KOPT-K1 (cell line): ENCODE measurements at regions not wholly inside any gene's neighbourhood (a gene's known extent, or its start where the extent isn't known, plus 50 kb on each side); places are given as distances from the start of the nearest gene placed in this dataset.

Experiments
- H3K27ac ChIP-seq: fragments of 200-600 bp; sonication (generic); 2 replicates; pipeline ENCODE4 v1.5.1; 2016; ENCODE audit warnings: antibody characterized with exemption, mild to moderate bottlenecking, low read depth, low read length; ENCODE audit not compliant: poor library complexity, severe bottlenecking
- H3K36me3 ChIP-seq: fragments of 200-600 bp; sonication (generic); 2 replicates; pipeline ENCODE4 v1.5.1; 2017; ENCODE audit warnings: antibody characterized with exemption, mild to moderate bottlenecking, low read length, moderate library complexity; ENCODE audit not compliant: insufficient read depth
- H3K9me3 ChIP-seq: fragments of 200-600 bp; sonication (generic); 2 replicates; pipeline ENCODE4 v1.5.1; 2017; ENCODE audit warnings: antibody characterized with exemption, low read length, mild to moderate bottlenecking; ENCODE audit not compliant: insufficient read depth, poor library complexity, severe bottlenecking

GRCh38 chr1:191609305-191609704, 549.0 kb upstream of the RGS18 start:
- no peaks in the 10 kb centered on the region for H3K9me3 ChIP-seq
- no peaks in the 10 kb centered on the region for H3K36me3 ChIP-seq
- no peak overlapping the region for H3K27ac ChIP-seq

DNA sequence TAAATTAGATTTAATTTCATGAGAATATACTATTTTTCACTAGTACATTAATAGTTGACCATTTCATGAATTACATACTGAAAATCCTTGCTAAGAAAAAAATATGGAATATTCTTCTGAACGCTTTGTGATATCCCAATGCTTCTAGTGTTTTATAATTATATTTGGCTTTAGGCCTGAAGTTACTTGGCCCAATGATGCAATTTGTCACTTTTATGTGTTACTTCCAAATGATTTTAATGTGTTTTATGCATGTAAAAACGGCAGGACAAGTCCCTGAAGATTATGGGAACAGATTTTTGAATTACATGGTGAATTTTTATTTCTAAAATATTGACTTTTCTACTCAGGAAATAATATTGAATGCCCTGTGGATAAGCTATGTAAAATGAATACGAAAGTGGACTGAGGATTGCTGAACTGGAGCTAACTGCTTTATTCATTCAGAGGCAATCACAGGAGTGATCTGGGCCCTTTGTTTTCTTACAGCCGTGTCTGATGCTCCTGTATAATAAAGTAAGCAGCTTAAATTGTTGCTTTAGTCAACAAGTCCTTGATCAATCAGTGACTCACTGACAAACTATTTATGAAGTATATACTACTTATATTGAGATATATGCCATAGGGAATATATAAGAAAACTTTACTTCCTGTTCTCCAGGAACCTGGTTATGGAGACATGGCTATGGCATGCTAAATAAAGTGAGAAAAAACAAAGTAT, 543.0 kb upstream of the RGS18 start:
- Histone ChIP-seq H3K36me3 (no peaks in the 10 kb centered on the region), H3K9me3 (no peaks in the 10 kb centered on the region), H3K27ac (no peak overlapping the region)

DNA sequence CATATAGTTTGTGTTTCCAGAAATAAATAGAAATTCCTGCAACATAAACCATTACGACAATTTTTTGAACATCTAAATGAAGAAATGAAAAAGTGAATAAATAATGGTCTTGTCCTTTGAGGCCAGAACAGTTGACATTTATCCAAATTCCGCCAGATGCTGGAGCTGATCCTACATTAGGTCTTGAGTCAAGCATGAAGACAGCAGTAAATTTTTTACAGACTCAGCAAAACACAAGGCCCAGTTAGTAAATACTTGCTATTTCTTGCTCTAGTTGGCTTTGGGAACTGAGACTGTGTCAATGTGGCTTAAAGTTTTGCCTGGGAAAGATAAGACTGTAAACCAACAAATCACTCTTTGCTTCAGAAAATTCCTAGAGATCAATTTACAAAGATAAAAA, 540.1 kb upstream of the RGS18 start:
- no peaks in the 10 kb centered on the region for H3K9me3 ChIP-seq
- H3K36me3 ChIP-seq: no peaks in the 10 kb centered on the region
- H3K27ac ChIP-seq: no peak overlapping the region

DNA sequence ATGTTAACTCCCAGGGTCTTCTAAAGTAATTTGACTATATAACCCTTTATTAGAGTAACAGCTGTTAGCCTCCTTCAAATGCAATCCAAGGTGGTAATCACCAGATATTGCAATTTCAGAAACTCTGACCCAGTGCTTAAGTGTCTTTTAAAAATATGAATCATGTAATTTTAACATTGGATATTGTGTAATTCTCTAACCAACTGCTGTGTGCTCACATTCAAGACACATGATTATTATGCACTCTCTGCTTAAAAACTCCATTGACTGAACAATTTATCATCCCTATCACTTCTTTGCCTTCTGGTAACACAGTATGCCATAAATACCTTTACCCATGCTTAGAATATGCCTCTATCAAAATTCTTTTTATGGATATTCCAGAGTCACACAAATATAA, 537.4 kb upstream of the RGS18 start:
- H3K36me3 ChIP-seq: no peaks in the 10 kb centered on the region
- no peak overlapping the region for H3K27ac ChIP-seq
- H3K9me3 ChIP-seq: no peaks in the 10 kb centered on the region

DNA sequence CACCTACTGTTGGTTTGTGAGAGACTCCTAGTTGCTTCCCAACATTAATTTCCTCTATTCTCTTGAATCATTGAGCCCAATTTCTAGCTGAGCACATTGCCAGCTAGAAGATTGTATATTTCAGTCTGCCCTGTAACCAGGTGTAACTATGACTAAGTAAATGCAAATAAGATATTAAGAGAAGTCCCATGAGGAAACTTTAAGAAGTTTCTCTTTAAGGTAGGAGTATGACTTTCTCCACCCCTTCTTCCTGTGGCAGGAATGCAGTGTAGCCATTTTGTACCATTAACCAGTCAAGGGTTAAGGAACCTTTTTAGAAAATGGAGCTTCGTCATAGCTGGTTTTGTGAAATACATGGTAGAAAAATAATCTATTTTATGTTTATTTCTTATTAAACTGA, 534.2 kb upstream of the RGS18 start:
- Histone ChIP-seq H3K27ac (no peak overlapping the region), H3K36me3 (no peaks in the 10 kb centered on the region), H3K9me3 (no peaks in the 10 kb centered on the region)

GRCh38 chr1:191629836-191630235, 528.4 kb upstream of the RGS18 start:
- Histone ChIP-seq H3K27ac (no peak overlapping the region), H3K36me3 (no peaks in the 10 kb centered on the region), H3K9me3 (no peaks in the 10 kb centered on the region)

DNA sequence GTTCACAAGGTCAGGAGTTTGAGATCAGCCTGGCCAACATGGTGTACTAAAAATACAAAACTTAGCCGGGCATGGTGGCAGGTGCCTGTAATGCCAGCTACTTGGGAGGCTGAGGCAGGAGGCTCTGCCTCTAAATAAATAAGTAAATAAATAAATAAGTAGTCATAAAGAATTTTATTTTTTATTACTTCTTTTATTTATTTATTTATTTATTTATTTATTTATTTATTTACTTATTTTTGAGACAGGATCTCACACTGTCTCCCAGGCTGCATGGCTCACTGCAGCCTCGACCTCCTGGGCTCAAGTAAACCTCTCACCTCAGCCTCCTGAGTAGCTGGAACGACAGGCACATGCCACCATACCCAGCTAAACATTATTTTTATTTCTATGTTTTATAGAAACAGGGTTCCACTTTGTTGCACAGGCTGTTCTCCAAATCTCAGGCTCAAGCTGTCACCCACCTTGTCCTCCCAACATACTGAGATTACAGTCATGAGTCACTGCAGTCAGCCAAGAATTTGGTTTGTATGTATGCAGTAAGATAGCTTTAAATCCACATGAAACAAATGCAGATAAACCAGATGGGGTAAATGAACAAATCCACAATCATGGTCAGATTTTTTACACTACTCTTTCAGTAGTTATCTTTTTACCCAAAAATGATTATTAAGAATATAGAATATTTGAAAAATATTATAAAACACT, 523.3 kb upstream of the RGS18 start:
- Histone ChIP-seq H3K36me3 (no peaks in the 10 kb centered on the region), H3K27ac (no peak overlapping the region), H3K9me3 (no peaks in the 10 kb centered on the region)

GRCh38 chr1:191636345-191636744, 521.9 kb upstream of the RGS18 start:
- Histone ChIP-seq H3K36me3 (no peaks in the 10 kb centered on the region), H3K9me3 (no peaks in the 10 kb centered on the region), H3K27ac (no peak overlapping the region)

- Histone ChIP-seq H3K36me3 (no peaks in the 10 kb centered on the region), H3K27ac (no peak overlapping the region), H3K9me3 (no peaks in the 10 kb centered on the region)
Observed at GRCh38 chr1:191641420-191642260, 516.6 kb upstream of the RGS18 start.

DNA sequence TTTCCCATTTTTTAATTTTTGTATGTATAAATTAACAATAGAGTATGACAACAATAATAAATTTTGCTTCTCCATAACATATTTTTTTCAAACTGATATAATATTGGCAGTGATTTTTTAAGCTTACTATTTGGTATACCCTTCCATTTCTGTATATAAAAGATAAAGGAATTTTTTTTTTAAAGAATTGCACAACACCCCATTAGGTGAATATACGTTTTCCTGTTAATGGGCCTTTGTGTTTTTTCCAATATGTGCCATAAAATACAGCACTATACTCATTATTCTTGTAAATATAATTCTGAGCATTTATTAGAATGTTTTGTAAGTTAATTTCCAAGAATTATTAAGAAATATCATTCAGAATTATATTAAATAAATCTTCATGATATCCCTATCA, 515.2 kb upstream of the RGS18 start:
- H3K9me3 ChIP-seq: no peaks in the 10 kb centered on the region
- no peak overlapping the region for H3K27ac ChIP-seq
- no peaks in the 10 kb centered on the region for H3K36me3 ChIP-seq

DNA sequence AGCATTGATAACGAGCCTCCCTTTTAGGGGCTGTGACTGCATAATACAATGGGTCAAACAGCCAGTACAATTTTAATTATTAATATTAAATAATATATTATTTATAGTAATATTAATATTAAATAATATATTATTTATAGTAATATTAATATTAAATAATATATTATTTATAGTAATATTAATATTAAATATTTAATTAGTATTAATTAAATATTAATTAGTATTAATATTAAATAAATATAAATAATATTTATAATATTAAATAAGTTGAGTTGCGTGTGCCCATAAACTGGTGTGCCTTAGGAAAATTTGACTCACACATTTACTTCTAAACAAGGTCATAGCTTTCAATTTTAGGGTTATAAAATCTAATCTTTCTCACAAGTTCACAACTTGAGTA, 509.3 kb upstream of the RGS18 start:
- Histone ChIP-seq H3K36me3 (no peaks in the 10 kb centered on the region), H3K9me3 (no peaks in the 10 kb centered on the region), H3K27ac (no peak overlapping the region)

DNA sequence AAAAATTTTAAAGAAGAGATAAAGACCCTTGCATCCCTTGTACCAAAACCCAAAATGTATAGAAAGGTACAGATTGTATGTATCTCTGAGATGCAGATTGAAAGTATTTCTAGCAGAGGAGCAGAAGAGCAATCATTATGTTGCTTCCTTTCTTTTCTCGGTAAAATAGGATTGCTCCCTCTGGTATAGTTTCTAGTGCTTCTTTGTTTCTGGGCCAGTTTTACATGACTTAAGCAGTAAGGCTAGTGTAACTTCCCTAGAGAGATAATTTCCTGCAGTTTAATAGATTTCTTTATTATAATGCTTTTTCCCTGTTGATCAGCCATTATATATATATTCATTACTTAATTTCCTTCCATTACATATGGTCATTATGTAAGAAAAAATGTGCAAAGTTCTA, 496.2 kb upstream of the RGS18 start:
- Histone ChIP-seq H3K9me3 (no peaks in the 10 kb centered on the region), H3K27ac (no peak overlapping the region), H3K36me3 (no peaks in the 10 kb centered on the region)

GRCh38 chr1:191662746-191663145, 495.5 kb upstream of the RGS18 start:
- no peaks in the 10 kb centered on the region for H3K9me3 ChIP-seq
- no peaks in the 10 kb centered on the region for H3K36me3 ChIP-seq
- H3K27ac ChIP-seq: no peak overlapping the region

- Histone ChIP-seq H3K9me3 (no peaks in the 10 kb centered on the region), H3K36me3 (no peaks in the 10 kb centered on the region), H3K27ac (no peak overlapping the region)
Observed at GRCh38 chr1:191668525-191668924, 489.7 kb upstream of the RGS18 start.

DNA sequence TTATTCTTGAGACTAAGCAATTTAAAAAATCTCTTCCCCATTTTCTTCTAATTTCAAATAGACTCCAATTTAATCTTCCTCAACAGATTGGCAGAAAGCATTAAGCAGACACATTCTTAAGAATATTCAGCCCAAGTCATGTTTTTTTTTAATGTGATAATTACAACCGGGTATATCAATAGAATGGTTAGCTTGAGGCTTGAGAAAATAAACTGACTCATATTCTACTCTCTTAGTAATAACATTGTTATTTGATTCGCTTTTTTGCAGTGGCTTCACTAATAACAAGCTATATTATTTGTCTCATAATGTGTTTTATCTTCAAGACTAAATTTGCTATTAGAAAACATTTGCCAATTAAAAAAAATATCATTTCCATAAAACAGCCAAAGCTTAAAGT, 488.6 kb upstream of the RGS18 start:
- H3K9me3 ChIP-seq: no peaks in the 10 kb centered on the region
- no peak overlapping the region for H3K27ac ChIP-seq
- no peaks in the 10 kb centered on the region for H3K36me3 ChIP-seq
